Superior temporal gyrus (tissue), 1 donor: ENCODE measurements at regions not wholly inside any gene's neighbourhood (a gene's known extent, or its start where the extent isn't known, plus 50 kb on each side); places are given as distances from the start of the nearest gene placed in this dataset.
"Not testable (repeated sequence)": the region's sequence is repeated elsewhere in the genome, so short reads cannot be mapped to it uniquely, and the experiment has no call there.

Source experiments
- DNase-seq: peaks from one replicate; pipeline ENCODE4 v3.0.0-alpha.2; 2016; ENCODE audit errors: extremely low spot score

- no peak for DNase-seq
Measured at GRCh38 chr4:164579270-164579942, 174.5 kb upstream of the SMIM31 start.

- DNase-seq = no peak
Measured at GRCh38 chr4:164591666-164592065, 162.3 kb upstream of the SMIM31 start.

GRCh38 chr4:164595751-164596150, 158.2 kb upstream of the SMIM31 start:
- no peak for DNase-seq

- DNase-seq = no peak
Measured at GRCh38 chr4:164596318-164596878, 157.5 kb upstream of the SMIM31 start.

GRCh38 chr4:164596927-164597326, 157.0 kb upstream of the SMIM31 start:
- no peak for DNase-seq

- DNase-seq = no peak
Measured at GRCh38 chr4:164601653-164602052, 152.3 kb upstream of the SMIM31 start.

- DNase-seq = not testable (repeated sequence)
Measured at GRCh38 chr4:164605791-164606190, 148.1 kb upstream of the SMIM31 start.

GRCh38 chr4:164606478-164606877, 147.5 kb upstream of the SMIM31 start:
- DNase-seq = no peak

GRCh38 chr4:164613256-164613655, 140.7 kb upstream of the SMIM31 start:
- DNase-seq = no peak

GRCh38 chr4:164613792-164614191, 140.1 kb upstream of the SMIM31 start:
- peak; percentile 23 for DNase-seq

GRCh38 chr4:164614329-164614728, 139.6 kb upstream of the SMIM31 start:
- no peak for DNase-seq

GRCh38 chr4:164614999-164615398, 138.9 kb upstream of the SMIM31 start:
- DNase-seq = no peak

- no peak for DNase-seq
Measured at GRCh38 chr4:164615964-164616363, 138.0 kb upstream of the SMIM31 start.

GRCh38 chr4:164616961-164617360, 137.0 kb upstream of the SMIM31 start:
- no peak for DNase-seq

- peak; percentile 24 for DNase-seq
Measured at GRCh38 chr4:164617426-164617825, 136.5 kb upstream of the SMIM31 start.

GRCh38 chr4:164617911-164618310, 136.0 kb upstream of the SMIM31 start:
- DNase-seq = peak; percentile 20

GRCh38 chr4:164621886-164622521, 131.9 kb upstream of the SMIM31 start:
- DNase-seq = no peak

- no peak for DNase-seq
Measured at GRCh38 chr4:164623099-164623498, 130.8 kb upstream of the SMIM31 start.

GRCh38 chr4:164639001-164639400, 114.9 kb upstream of the SMIM31 start:
- no peak for DNase-seq

GRCh38 chr4:164648151-164648848, 105.6 kb upstream of the SMIM31 start:
- DNase-seq = no peak

- DNase-seq = no peak
Measured at GRCh38 chr4:164648849-164649212, 105.1 kb upstream of the SMIM31 start.

GRCh38 chr4:164659765-164660164, 94.2 kb upstream of the SMIM31 start:
- no peak for DNase-seq

- not testable (repeated sequence) for DNase-seq
Measured at GRCh38 chr4:164676152-164676551, 77.8 kb upstream of the SMIM31 start.
